Fibroblast of skin of left biceps (primary cell): ENCODE measurements at regions not wholly inside any gene's neighbourhood (a gene's known extent, or its start where the extent isn't known, plus 50 kb on each side); places are given as distances from the start of the nearest gene placed in this dataset.
A peak's percentile ranks its signal among the peaks of the same experiment; 100 is the strongest.
"Not testable (repeated sequence)": the region's sequence is repeated elsewhere in the genome, so short reads cannot be mapped to it uniquely, and the experiment has no call there.

Experiments
- DNase-seq, 2 experiments: peaks; one replicate each; pipeline ENCODE4 v3.0.0-alpha.2; 2013; ENCODE audit warnings: low read depth in 2 of 2

GRCh38 chr14:23829736-23830471 is 123.7 kb upstream of the DHRS4 start:
- DNase-seq, result peak; percentile 90 to 91

- no peak for DNase-seq
Observed at GRCh38 chr14:23831596-23831995, 122.0 kb upstream of the DHRS4 start.

GRCh38 chr14:23861666-23862065 is 91.9 kb upstream of the DHRS4 start:
- DNase-seq, result no peak

GRCh38 chr14:23862513-23862912 is 91.1 kb upstream of the DHRS4 start:
- DNase-seq, result no peak

GRCh38 chr14:23863836-23864235 is 89.7 kb upstream of the DHRS4 start:
- DNase-seq, result no peak

DNA sequence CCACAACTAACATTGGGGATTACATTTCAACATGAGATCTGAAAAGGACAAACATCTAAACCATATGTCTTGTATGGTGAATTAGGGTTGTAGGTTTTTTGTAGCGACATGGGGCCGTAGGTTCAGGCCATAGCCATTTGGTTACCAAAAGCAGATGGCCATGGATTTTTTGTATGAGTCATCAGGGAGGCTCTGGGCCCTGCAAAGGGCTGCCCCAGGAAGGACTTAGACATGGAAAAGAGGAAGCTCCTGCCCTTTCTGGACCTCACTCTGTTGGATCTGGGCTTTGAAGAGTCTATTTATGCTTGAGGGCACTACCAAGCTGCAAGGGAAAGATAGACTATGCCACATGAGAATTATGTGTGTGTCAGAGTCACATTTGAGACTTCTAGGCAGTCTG is 89.3 kb upstream of the DHRS4 start:
- no peak for DNase-seq

- no peak for DNase-seq
Observed at GRCh38 chr14:23864861-23865260, 88.7 kb upstream of the DHRS4 start.

- no peak for DNase-seq
Observed at GRCh38 chr14:23865502-23865901, 88.1 kb upstream of the DHRS4 start.

GRCh38 chr14:23866269-23866668 is 87.3 kb upstream of the DHRS4 start:
- DNase-seq, result no peak

- no peak for DNase-seq
Observed at GRCh38 chr14:23869078-23869719, 84.4 kb upstream of the DHRS4 start.

DNA sequence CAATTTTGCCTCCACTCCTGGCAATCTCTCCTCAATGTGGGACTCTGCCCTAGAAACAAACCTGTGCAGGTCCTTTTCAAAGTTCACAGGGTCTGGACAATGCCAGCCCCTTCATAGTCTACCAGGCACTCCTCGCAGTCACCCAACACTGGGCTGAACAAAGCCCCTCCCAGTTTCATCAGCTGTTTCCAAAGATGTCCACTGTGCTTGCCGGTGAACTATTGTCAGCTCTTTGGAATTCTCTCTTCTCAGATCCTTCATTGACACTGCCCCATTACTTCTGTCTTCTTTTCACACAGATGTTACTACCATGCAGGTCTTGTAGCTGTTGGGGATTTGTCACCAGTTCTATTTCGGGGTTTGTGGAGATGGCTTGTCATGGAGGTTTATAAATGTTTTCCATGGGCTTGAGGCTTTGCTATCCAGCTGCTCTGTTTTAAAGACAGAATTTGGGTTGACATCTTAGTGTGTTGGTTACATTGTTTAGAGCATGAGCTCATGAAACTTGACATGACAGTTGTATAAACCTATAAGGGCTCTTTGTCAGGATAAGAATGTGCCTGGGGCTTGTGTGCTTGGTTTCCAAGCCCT is 77.3 kb upstream of the DHRS4 start:
- DNase-seq, result no peak

GRCh38 chr14:23877111-23877510 is 76.5 kb upstream of the DHRS4 start:
- DNase-seq, result no peak

GRCh38 chr14:23877538-23878180 is 75.9 kb upstream of the DHRS4 start:
- DNase-seq, result no peak

DNA sequence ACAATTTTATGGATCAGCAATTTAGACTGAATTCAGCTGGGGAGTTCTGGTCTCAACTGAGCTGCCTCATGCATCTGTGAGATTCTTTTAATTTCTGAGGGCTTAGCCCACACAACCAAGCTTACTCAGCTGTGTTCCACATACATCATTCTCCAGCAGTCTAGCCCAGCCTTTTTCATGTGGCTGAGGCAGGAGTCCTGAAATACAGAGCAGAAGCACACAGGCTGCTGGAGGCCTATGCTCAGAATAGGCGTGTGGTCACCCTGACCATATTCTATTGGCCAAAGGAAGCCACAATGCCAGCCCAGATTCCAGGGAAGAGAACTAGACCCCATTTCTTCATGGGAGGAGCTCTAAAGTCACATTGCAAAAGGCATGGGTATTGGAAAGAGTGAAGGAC is 72.3 kb upstream of the DHRS4 start:
- peak; percentile 2 to 5 for DNase-seq

DNA sequence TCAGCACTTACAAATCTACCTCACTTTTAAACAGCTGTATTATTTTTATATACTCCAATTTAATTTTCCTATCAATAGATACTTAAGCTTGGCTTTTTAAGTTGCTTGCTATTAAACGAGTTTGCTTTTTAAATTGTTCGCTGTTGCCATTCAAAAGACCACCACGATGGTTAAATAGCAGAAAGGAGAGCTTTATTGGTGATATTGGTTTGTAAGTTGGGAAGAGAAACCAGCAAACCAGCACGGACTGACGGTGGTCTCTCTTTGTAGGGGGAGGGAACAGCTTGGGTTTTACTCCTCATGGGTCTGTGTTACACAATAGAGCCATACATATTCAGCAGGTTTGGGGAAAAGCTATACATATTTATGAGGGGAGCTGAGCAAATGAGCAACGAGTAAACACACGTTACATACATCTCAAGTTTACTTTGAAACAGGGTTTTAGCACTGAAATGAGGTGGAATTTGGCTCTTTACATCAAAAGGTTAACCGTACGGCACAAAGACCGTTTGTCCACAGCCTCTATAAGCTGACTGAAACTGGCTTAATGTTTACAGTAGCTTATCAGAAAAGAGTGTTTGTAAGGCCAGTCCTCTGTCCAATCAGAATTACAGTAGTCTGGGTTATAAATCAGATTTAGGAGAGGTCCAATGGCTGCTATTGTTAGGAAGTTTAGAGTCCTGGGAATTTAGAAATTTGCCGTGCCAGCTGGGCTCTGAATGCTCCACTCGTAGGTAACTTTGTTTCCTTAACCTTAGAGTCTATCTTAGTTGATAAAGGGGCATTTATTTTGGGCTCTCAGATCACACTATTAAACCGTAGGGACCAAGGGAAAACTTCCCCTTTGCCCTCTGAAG is 69.7 kb upstream of the DHRS4 start:
- no peak for DNase-seq

- DNase-seq, result no peak
Observed at GRCh38 chr14:23884541-23884904, 69.0 kb upstream of the DHRS4 start.

GRCh38 chr14:23887536-23887935 is 66.0 kb upstream of the DHRS4 start:
- no peak for DNase-seq

GRCh38 chr14:23891717-23892116 is 61.9 kb upstream of the DHRS4 start:
- not testable (repeated sequence) for DNase-seq

GRCh38 chr14:23892289-23892688 is 61.3 kb upstream of the DHRS4 start:
- DNase-seq, result not testable (repeated sequence)

GRCh38 chr14:23894362-23895052 is 59.1 kb upstream of the DHRS4 start:
- DNase-seq, result no peak

DNA sequence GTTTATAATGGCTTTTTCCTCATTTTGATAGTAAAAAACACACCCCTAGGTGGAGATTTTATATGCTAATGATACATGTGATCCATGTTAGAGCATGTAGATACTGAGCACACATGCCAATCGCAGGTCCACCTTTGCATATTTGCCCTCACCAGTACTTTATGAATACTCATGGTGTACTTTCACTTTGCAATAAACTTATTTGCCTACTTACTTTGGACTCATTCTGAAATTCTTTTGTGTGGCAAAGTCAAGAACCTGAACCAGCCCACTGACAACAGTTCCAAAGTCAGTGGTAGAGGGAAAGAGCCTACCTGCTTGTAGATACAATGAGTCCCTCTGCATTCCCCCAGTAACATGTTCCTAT is 58.5 kb upstream of the DHRS4 start:
- no peak for DNase-seq
